ENCODE measurements at regions not wholly inside any gene's neighbourhood (a gene's known extent, or its start where the extent isn't known, plus 50 kb on each side); places are given as distances from the start of the nearest gene placed in this dataset.

- H3K4me3 ChIP-seq (ENCODE audit: low read depth in 1 of 3, low read length in 3 of 3): no peak overlapping the region
- DNase-seq (ENCODE audit: low spot score): no peak
- H3K9ac ChIP-seq (ENCODE audit: low read depth in 1 of 2, low read length in 2 of 2): no peak overlapping the region
- no peak overlapping the region for H3K27ac ChIP-seq (ENCODE audit: low read depth in 1 of 2, low read length in 2 of 2)
- H3K36me3 ChIP-seq (ENCODE audit: control insufficient read depth in 4 of 4, insufficient read depth in 3 of 4, low read depth in 1 of 4, low read length in 3 of 4): no peaks in the 10 kb centered on the region
- WGBS: 76% methylated on average over 3 of the region's 3 CpGs
- no peaks in the 10 kb centered on the region for H3K4me1 ChIP-seq (ENCODE audit: control insufficient read depth in 4 of 4, insufficient read depth in 4 of 4, low read length in 3 of 4)
- no peaks in the 10 kb centered on the region for H3K27me3 ChIP-seq (ENCODE audit: control insufficient read depth in 4 of 4, insufficient read depth in 4 of 4, low read length in 3 of 4)
- TF ChIP-seq FOXA1 (IDR thresholded peaks at IDR 0.05) (no peak), TAF1 (conservative IDR thresholded peaks at IDR 0.05) (no peak), YY1 (IDR thresholded peaks at IDR 0.05) (no peak), HNF4A (conservative IDR thresholded peaks at IDR 0.05) (no peak), REST (IDR thresholded peaks at IDR 0.05) (no peak)
- TF ChIP-seq, protein P1, sequence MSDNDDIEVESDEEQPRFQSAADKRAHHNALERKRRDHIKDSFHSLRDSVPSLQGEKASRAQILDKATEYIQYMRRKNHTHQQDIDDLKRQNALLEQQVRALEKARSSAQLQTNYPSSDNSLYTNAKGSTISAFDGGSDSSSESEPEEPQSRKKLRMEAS (IDR thresholded peaks at IDR 0.05): no peak
- H3K9me3 ChIP-seq (ENCODE audit: control insufficient read depth in 4 of 4, low read length in 3 of 4): no peaks in the 10 kb centered on the region
Observed at GRCh38 chr3:191750618-191751017, 289.7 kb downstream of the PYDC2 start.

DNA sequence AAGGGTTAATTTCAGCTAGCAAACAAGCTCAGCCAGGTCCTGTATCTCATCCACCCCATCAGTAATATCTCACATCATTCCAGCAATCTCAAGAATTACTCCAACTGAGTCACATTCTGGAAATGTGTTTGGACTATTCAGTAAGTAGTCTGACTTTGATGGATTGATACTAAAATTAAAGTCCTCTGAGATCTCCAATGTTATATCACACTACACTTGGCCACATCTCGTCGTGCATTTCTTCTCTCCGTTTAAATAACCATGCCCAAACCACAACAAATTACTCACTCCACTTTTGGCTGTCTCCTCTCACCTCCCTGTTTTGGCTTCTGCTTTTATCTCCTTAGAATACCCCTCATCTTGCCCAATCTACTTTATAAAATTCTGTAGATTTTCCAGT, 292.2 kb downstream of the PYDC2 start:
- TF ChIP-seq RAD21 (IDR thresholded peaks at IDR 0.05) (no peak), JUND (IDR thresholded peaks at IDR 0.05) (no peak), SP1 (IDR thresholded peaks at IDR 0.05) (no peak), TAF1 (conservative IDR thresholded peaks at IDR 0.05) (no peak), REST (IDR thresholded peaks at IDR 0.05) (no peak), NR2F2 (IDR thresholded peaks at IDR 0.05) (no peak), YY1 (IDR thresholded peaks at IDR 0.05) (no peak), FOXA2 (IDR thresholded peaks at IDR 0.05) (no peak), GABPA (IDR thresholded peaks at IDR 0.05 in 1 of 2, conservative IDR thresholded peaks at IDR 0.05 in 1 of 2) (no peak)
- TF ChIP-seq, protein P1 (IDR thresholded peaks at IDR 0.05): no peak
- WGBS: 89% methylated on average over 3 of the region's 3 CpGs

More for the DNA sequence above, 292.2 kb downstream of the PYDC2 start:
- Histone ChIP-seq H3K9me3 (ENCODE audit: control insufficient read depth in 4 of 4, low read length in 3 of 4) (no peaks in the 10 kb centered on the region), H3K27ac (ENCODE audit: low read depth in 1 of 2, low read length in 2 of 2) (no peak overlapping the region), H3K27me3 (ENCODE audit: control insufficient read depth in 4 of 4, insufficient read depth in 4 of 4, low read length in 3 of 4) (no peaks in the 10 kb centered on the region), H3K9ac (ENCODE audit: low read depth in 1 of 2, low read length in 2 of 2) (no peak overlapping the region), H3K4me3 (ENCODE audit: low read depth in 1 of 3, low read length in 3 of 3) (no peak overlapping the region), H3K4me1 (ENCODE audit: control insufficient read depth in 4 of 4, insufficient read depth in 4 of 4, low read length in 3 of 4) (no peaks in the 10 kb centered on the region), H3K36me3 (ENCODE audit: control insufficient read depth in 4 of 4, insufficient read depth in 3 of 4, low read depth in 1 of 4, low read length in 3 of 4) (no peaks in the 10 kb centered on the region)
- DNase-seq (ENCODE audit: low spot score): no peak

Measured in liver (tissue), 7 donors.